Ishikawa (cell line): ENCODE measurements at regions not wholly inside any gene's neighbourhood (a gene's known extent, or its start where the extent isn't known, plus 50 kb on each side); places are given as distances from the start of the nearest gene placed in this dataset.

Experiments
- CEBPB ChIP-seq: IDR thresholded peaks from 2 replicates; pipeline ENCODE4 v1.6.1; 2012
- CREB1 ChIP-seq: IDR thresholded peaks from 2 replicates; pipeline ENCODE4 v1.6.1; 2012; ENCODE audit warnings: low read depth
- EGR1 ChIP-seq: IDR thresholded peaks from 2 replicates; pipeline ENCODE4 v1.6.1; 2012
- EP300 ChIP-seq: IDR thresholded peaks from 2 replicates; pipeline ENCODE4 v1.6.1; 2012; ENCODE audit warnings: borderline replicate concordance
- FOXM1 ChIP-seq: IDR thresholded peaks from 2 replicates; pipeline ENCODE4 v1.6.1; 2012; ENCODE audit warnings: low read depth, borderline replicate concordance
- MAX ChIP-seq: IDR thresholded peaks from 2 replicates; pipeline ENCODE4 v1.6.1; 2012
- NFIC ChIP-seq: IDR thresholded peaks from 2 replicates; pipeline ENCODE4 v1.6.1; 2012
- RAD21 ChIP-seq: IDR thresholded peaks from 2 replicates; pipeline ENCODE4 v1.6.1; 2012; ENCODE audit warnings: low read depth
- TAF1 ChIP-seq: IDR thresholded peaks from 2 replicates; pipeline ENCODE4 v1.6.1; 2012; ENCODE audit warnings: low read depth, mild to moderate bottlenecking
- TCF12 ChIP-seq: IDR thresholded peaks from 2 replicates; pipeline ENCODE4 v1.6.1; 2012; ENCODE audit warnings: low read depth
- TEAD4 ChIP-seq: IDR thresholded peaks from 2 replicates; pipeline ENCODE4 v1.6.1; 2012
- YY1 ChIP-seq: IDR thresholded peaks from 2 replicates; pipeline ENCODE4 v1.6.1; 2012; ENCODE audit warnings: low read depth
- ZBTB7A ChIP-seq: IDR thresholded peaks from 2 replicates; pipeline ENCODE4 v1.6.1; 2012; ENCODE audit warnings: low read depth
- TF ChIP-seq, protein P1 (sequence below): IDR thresholded peaks from 2 replicates; pipeline ENCODE4 v1.6.1; 2012; ENCODE audit warnings: low read depth, mild to moderate bottlenecking
- TF ChIP-seq, protein P2 (sequence below): IDR thresholded peaks from 2 replicates; pipeline ENCODE4 v1.6.1; 2012

GRCh38 chr3:167883452-167883851, 147.9 kb downstream of the SERPINI1 start:
- TF ChIP-seq, protein P1, sequence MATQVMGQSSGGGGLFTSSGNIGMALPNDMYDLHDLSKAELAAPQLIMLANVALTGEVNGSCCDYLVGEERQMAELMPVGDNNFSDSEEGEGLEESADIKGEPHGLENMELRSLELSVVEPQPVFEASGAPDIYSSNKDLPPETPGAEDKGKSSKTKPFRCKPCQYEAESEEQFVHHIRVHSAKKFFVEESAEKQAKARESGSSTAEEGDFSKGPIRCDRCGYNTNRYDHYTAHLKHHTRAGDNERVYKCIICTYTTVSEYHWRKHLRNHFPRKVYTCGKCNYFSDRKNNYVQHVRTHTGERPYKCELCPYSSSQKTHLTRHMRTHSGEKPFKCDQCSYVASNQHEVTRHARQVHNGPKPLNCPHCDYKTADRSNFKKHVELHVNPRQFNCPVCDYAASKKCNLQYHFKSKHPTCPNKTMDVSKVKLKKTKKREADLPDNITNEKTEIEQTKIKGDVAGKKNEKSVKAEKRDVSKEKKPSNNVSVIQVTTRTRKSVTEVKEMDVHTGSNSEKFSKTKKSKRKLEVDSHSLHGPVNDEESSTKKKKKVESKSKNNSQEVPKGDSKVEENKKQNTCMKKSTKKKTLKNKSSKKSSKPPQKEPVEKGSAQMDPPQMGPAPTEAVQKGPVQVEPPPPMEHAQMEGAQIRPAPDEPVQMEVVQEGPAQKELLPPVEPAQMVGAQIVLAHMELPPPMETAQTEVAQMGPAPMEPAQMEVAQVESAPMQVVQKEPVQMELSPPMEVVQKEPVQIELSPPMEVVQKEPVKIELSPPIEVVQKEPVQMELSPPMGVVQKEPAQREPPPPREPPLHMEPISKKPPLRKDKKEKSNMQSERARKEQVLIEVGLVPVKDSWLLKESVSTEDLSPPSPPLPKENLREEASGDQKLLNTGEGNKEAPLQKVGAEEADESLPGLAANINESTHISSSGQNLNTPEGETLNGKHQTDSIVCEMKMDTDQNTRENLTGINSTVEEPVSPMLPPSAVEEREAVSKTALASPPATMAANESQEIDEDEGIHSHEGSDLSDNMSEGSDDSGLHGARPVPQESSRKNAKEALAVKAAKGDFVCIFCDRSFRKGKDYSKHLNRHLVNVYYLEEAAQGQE = no peak
- no peak for TF ChIP-seq NFIC
- no peak for TF ChIP-seq EP300
- TF ChIP-seq MAX = no peak
- no peak for TF ChIP-seq FOXM1
- TF ChIP-seq RAD21 = no peak
- TF ChIP-seq YY1 = no peak
- no peak for TF ChIP-seq EGR1
- TF ChIP-seq CREB1 = no peak
- TF ChIP-seq TEAD4 = no peak
- TF ChIP-seq ZBTB7A = no peak
- no peak for TF ChIP-seq CEBPB
- TF ChIP-seq TCF12 = no peak
- no peak for TF ChIP-seq TAF1
- TF ChIP-seq, protein P2, sequence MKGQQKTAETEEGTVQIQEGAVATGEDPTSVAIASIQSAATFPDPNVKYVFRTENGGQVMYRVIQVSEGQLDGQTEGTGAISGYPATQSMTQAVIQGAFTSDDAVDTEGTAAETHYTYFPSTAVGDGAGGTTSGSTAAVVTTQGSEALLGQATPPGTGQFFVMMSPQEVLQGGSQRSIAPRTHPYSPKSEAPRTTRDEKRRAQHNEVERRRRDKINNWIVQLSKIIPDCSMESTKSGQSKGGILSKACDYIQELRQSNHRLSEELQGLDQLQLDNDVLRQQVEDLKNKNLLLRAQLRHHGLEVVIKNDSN = no peak

DNA sequence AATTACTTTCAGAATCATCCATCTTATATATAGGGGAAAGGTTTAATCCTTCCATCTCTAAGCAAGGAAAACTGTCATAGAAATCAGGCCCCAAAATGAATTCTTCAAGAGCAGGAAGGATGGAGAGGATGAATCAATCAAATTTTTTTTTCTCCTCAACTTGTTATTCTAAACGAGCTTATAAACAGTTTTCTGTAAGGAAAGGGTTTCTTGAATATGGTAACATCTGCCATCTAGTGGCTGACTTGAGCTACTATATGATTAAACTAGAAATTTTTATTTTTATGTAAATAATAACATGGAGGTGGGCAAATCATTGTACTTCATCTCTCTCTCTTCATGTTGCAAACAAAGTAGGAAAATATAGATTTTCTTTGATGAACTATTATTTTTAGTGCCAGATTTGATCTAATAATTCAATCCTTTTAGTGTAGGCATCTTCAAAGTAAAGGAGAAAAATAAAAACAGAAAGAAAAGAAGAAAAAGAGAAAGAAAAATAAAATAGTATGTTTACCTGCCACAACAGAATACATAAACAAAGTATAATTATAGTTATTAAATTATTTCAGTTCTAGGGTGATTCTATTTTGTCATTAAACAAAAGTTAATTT, 146.6 kb downstream of the SERPINI1 start:
- peak; percentile 57 for TF ChIP-seq RAD21
- TF ChIP-seq EGR1 = no peak
- no peak for TF ChIP-seq EP300
- TF ChIP-seq CREB1 = no peak
- TF ChIP-seq TCF12 = no peak

- TF ChIP-seq CREB1 (no peak), RAD21 (no peak), YY1 (no peak), ZBTB7A (no peak), MAX (no peak), TEAD4 (no peak), TCF12 (no peak), EGR1 (no peak), NFIC (no peak), EP300 (no peak), FOXM1 (no peak), TAF1 (no peak), CEBPB (no peak)
- TF ChIP-seq, protein P2 = no peak
- TF ChIP-seq, protein P1 = no peak
Measured at GRCh38 chr3:167880183-167880582, 144.7 kb downstream of the SERPINI1 start.

GRCh38 chr3:167876620-167877281, 141.2 kb downstream of the SERPINI1 start:
- TF ChIP-seq, protein P1 = no peak
- no peak for TF ChIP-seq FOXM1
- no peak for TF ChIP-seq EP300
- TF ChIP-seq ZBTB7A = no peak
- no peak for TF ChIP-seq EGR1
- TF ChIP-seq MAX = no peak
